Stimulated activated CD4-positive, alpha-beta T cell treated with anti-CD3 and anti-CD28 coated beads, Interleukin-12 subunit alpha, Interleukin-12 subunit beta, amount 100 ng/mL, for 48 hours (primary cell): ENCODE measurements at regions not wholly inside any gene's neighbourhood (a gene's known extent, or its start where the extent isn't known, plus 50 kb on each side); places are given as distances from the start of the nearest gene placed in this dataset.

Experiments
- DNase-seq, 3 donors: peaks; one replicate each; pipeline ENCODE4 v3.0.0-alpha.2; 2020; ENCODE audit warnings: low read depth in 2 of 3, low spot score in 1 of 3

- DNase-seq, result no peak
Observed at GRCh38 chr4:35300996-35301774, 943.1 kb downstream of the ARAP2 start.

DNA sequence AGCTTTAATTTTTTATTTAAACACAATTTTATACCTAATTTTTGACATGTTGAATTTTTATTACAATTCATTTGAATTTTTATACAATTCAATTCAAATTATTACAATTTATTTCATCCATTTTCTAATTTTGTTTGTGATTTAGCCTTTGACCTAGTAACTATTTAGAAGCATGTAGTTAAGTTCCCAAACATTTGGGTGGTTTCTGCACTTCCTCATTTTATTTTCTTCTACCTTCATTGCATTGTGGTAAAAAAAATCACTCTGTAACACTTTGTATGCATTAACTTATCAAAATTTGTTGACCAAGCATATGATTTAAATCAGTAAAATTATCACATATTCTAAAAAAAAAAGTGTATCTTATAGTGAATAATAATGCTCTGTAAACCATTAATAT is 928.9 kb downstream of the ARAP2 start:
- no peak for DNase-seq

DNA sequence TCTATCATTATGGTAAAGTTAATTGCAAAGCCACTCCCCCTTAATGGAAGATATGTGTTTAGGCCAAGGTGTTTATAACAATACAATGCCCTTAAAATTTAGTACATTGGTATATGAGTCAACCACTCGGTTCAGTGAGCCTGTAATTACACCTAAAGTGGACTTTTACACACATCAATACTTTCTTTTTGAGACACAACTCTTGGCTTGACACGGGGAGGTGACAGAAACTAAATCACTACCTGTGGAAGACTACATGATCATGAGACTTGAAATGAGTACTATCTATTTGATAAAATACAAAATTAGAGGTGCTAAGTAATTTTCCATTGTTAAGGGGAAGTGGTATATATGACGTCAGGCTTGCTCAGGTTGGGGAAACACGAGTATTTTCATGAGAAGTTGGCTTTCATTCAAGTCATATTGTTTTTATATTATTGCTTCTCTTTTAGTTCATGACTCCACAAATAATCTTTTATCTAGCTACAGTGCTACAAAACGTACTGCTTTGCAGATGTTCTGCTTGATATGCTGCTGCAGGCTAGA is 918.3 kb downstream of the ARAP2 start:
- no peak for DNase-seq

DNA sequence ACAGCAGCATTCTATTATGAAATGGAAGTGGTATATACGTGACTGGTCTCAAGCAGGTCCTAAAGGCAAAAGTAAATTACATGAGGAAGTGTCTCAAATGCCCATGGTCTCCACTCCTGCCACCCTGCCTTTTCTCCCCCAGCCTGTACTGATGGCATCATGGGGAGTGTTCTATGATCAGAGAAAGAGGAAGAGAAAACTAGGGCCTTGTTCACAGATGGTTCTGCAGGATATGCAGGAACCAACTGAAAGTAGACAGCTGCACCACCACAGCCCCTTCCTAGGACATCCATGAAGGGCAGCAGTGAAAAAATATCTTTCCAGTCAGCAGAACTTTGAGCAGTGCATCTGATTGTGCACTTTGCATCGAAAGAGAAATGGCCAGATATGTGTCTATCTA is 901.5 kb downstream of the ARAP2 start:
- DNase-seq, result no peak

DNA sequence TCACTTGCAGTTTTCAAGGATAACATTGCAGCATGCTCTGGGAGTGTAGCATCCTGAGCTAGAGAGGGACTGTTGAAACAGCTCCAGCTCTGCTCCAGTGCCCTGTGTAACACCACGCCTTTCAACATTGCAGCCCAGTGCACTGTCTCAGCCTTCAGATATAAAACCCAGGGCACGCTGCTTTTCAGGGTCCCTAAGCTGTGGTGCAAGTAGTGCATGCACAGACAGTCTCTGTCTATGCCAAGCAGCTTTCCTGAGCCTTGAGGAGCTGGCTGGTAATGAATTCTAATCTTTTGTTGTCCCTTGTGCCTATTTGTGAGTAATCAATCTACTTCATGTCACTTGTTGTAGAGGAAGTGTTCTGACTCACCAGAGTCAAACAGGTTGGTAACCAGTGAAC is 897.0 kb downstream of the ARAP2 start:
- DNase-seq, result no peak

DNA sequence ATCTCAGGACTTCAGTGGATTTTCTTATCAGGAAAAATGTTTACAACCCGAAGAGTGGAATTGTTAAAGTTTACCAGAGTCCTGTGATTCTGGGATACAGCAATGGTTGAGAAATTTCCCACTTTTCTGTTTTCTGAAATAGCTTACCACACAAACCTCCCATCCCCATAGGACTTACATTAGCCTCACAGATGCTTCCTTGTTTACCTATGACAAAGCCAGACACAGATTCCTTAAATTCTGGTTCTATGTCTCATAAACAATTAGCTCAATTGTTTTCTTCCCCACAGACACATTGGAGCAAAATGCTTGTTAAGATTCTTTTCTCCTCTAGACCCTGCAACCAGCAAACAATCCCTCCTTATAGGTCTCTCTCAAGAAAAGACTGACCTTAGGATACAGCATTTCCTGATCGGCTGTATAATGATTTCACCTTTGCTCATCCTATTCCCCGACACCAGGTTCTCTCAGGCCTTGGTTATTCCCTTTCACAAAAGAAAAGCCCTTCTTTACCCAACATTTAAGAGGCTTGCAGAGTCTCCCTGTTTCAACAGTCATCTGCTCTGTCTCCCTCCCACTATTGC is 886.2 kb downstream of the ARAP2 start:
- no peak for DNase-seq

DNA sequence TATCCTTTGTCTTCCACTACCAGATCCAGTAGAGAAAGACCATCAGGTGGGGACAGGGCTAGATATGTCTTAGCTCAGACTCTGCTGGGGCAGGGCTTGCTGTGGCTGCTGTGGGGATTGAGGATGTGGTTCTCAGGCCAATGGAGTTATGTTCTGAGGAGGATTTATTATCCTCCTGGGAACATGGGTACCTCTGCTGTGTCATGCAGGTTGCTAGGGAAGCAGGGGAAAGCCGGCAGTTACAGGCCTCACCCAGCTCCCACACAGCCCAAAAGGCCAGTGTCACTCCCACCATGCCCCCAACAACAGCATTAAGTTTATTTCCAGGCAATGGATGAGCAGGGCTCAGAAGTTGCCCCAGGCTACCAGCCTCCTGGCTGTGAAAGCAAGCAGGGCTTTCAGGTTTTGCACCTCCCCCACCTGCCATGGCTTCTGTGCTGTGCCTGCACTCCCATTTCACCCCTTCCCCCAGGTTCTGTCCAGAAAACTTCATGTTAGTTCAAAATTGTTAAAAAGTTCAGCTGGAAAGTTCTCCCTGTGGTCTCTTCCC is 879.9 kb downstream of the ARAP2 start:
- DNase-seq, result no peak

DNA sequence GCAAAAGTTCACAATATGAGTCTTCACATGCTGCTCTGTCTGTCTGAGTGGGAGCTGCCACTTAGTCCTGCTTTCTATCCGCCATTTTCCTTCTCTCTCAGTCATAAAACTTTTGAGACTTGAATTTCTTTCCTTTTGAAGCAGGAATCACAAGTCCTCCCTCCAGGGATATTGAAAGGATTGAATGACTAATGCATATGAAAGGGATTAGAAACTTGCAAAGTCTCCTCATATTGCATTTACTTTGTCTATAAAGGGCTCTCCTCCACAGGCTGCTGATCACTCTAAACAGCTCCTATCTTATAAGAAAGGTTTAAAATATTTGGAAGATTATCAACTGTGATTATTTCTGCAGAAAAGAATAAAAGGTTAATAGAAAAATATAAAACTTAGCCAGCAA is 879.1 kb downstream of the ARAP2 start:
- no peak for DNase-seq

GRCh38 chr4:35399912-35400311 is 844.4 kb downstream of the ARAP2 start:
- DNase-seq, result no peak

DNA sequence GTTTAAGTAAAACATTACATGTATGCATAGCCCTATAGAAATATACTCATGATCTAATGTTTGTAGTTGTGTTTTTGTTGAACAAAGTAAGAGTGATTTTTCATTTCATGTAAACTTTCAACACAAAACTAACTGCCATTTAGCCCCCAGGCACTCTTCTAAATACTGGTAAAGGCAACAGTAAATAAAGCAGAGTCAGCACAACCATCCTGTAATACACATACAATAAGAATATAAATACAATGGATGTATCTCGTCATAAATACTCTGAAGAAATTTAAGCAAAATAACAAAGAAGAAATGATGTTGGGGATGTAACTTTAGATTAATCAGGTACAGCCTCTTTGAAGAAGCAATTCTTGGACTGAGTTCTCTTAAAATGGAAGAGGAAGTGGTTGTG is 821.2 kb downstream of the ARAP2 start:
- DNase-seq, result no peak

GRCh38 chr4:35447474-35447873 is 796.8 kb downstream of the ARAP2 start:
- DNase-seq, result no peak

- no peak for DNase-seq
Observed at GRCh38 chr4:35459045-35459444, 785.3 kb downstream of the ARAP2 start.

GRCh38 chr4:35461931-35462659 is 782.2 kb downstream of the ARAP2 start:
- no peak for DNase-seq

GRCh38 chr4:35463251-35463952 is 780.9 kb downstream of the ARAP2 start:
- DNase-seq, result no peak

DNA sequence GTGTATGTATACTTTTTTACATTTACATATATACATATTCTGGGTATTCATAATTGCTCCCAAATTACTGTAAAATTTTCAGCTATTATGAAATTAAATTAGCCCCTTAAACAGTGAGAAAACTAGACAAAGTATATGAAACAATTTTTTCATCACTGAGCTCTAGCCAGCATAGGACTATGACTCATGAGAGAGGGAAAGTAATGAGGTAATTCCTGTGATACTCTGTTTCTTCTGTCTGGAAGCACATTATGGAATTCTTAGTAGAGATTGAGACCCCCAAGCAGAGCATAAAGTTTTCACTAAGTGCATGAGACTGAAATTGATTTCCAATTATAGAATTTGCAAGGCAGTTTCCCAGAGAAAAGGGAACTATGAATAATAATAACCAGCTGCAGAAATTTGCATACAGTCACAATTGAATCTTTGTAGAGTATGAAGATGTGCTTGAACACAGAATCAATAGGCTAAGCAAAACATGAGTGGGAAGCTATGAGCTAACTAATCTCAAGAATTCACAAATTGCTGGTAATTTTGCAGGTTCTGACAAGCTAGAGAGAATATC is 779.3 kb downstream of the ARAP2 start:
- no peak for DNase-seq

GRCh38 chr4:35491093-35491492 is 753.2 kb downstream of the ARAP2 start:
- no peak for DNase-seq

GRCh38 chr4:35493977-35494376 is 750.3 kb downstream of the ARAP2 start:
- no peak for DNase-seq

DNA sequence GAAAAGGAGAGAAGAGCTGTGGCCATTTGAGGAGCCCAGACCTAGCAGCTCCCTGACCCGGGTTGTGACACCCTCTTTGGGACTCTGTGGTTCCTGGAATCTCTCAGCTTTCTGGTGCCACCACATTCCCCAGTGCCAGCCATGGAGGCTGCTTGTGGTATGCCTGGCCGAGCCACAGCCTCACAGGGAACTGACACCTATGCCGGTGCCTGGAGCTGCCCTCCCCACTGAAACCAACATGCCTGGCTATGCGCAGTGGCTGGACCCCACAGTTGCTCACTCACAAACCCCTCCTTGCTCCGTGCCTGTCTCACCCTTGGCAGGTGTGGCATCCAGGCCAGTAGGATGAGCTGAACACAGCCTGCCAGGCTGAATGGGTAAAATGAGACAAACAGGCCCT is 749.4 kb downstream of the ARAP2 start:
- DNase-seq, result no peak

GRCh38 chr4:35500812-35501211 is 743.5 kb downstream of the ARAP2 start:
- no peak for DNase-seq

GRCh38 chr4:35503435-35503834 is 740.9 kb downstream of the ARAP2 start:
- DNase-seq, result no peak

GRCh38 chr4:35506161-35506560 is 738.2 kb downstream of the ARAP2 start:
- no peak for DNase-seq
